ENCODE measurements at regions not wholly inside any gene's neighbourhood (a gene's known extent, or its start where the extent isn't known, plus 50 kb on each side); places are given as distances from the start of the nearest gene placed in this dataset.

DNA sequence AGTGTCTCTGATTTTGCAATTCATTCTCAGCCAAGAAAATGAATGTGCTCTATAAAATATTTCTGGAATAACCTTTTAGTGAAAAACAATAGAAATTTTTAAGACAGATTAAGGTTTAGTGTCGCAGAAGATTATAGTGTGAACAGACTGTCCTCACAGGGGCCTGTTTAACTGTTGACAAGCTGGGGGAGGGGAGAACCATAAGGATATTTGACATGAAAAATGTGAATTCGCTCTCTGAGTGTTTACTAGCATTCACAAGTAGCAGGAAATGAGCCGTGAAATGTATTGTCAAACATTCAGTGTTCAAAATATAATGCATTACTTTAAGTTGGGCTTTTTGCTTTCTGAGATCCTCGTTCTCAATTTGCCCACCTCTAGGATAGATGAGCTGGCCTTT lies 134.8 kb upstream of the TSHZ2 start:
- DNase-seq (ENCODE audit: low read depth) = no peak
- TF ChIP-seq, protein P1, sequence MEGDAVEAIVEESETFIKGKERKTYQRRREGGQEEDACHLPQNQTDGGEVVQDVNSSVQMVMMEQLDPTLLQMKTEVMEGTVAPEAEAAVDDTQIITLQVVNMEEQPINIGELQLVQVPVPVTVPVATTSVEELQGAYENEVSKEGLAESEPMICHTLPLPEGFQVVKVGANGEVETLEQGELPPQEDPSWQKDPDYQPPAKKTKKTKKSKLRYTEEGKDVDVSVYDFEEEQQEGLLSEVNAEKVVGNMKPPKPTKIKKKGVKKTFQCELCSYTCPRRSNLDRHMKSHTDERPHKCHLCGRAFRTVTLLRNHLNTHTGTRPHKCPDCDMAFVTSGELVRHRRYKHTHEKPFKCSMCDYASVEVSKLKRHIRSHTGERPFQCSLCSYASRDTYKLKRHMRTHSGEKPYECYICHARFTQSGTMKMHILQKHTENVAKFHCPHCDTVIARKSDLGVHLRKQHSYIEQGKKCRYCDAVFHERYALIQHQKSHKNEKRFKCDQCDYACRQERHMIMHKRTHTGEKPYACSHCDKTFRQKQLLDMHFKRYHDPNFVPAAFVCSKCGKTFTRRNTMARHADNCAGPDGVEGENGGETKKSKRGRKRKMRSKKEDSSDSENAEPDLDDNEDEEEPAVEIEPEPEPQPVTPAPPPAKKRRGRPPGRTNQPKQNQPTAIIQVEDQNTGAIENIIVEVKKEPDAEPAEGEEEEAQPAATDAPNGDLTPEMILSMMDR (IDR thresholded peaks at IDR 0.05; ENCODE audit: insufficient read depth, low read depth, low read length, missing control alignments) = no peak
- H3K4me3 ChIP-seq (ENCODE audit: low read length) = no peak overlapping the region

GRCh38 chr20:52833901-52834300 lies 138.3 kb upstream of the TSHZ2 start:
- no peak overlapping the region for H3K4me3 ChIP-seq (ENCODE audit: low read length)
- TF ChIP-seq, protein P1 (IDR thresholded peaks at IDR 0.05; ENCODE audit: insufficient read depth, low read depth, low read length, missing control alignments) = no peak
- DNase-seq (ENCODE audit: low read depth) = no peak

GRCh38 chr20:52832151-52832774 lies 139.9 kb upstream of the TSHZ2 start:
- TF ChIP-seq, protein P1 (IDR thresholded peaks at IDR 0.05; ENCODE audit: insufficient read depth, low read depth, low read length, missing control alignments) = no peak
- H3K4me3 ChIP-seq (ENCODE audit: low read length) = no peak overlapping the region
- DNase-seq (ENCODE audit: low read depth) = no peak

GRCh38 chr20:52830598-52830997 lies 141.6 kb upstream of the TSHZ2 start:
- no peak for DNase-seq (ENCODE audit: low read depth)
- TF ChIP-seq, protein P1 (IDR thresholded peaks at IDR 0.05; ENCODE audit: insufficient read depth, low read depth, low read length, missing control alignments) = no peak
- H3K4me3 ChIP-seq (ENCODE audit: low read length) = no peak overlapping the region

GRCh38 chr20:52829111-52829510 lies 143.0 kb upstream of the TSHZ2 start:
- TF ChIP-seq, protein P1 (IDR thresholded peaks at IDR 0.05; ENCODE audit: insufficient read depth, low read depth, low read length, missing control alignments) = no peak
- no peak overlapping the region for H3K4me3 ChIP-seq (ENCODE audit: low read length)
- no peak for DNase-seq (ENCODE audit: low read depth)

GRCh38 chr20:52828199-52828598 lies 144.0 kb upstream of the TSHZ2 start:
- DNase-seq (ENCODE audit: low read depth) = no peak
- TF ChIP-seq, protein P1 (IDR thresholded peaks at IDR 0.05; ENCODE audit: insufficient read depth, low read depth, low read length, missing control alignments) = no peak
- H3K4me3 ChIP-seq (ENCODE audit: low read length) = no peak overlapping the region

- TF ChIP-seq, protein P1 (IDR thresholded peaks at IDR 0.05; ENCODE audit: insufficient read depth, low read depth, low read length, missing control alignments) = no peak
- DNase-seq (ENCODE audit: low read depth) = no peak
- H3K4me3 ChIP-seq (ENCODE audit: low read length) = no peak overlapping the region
Observed at GRCh38 chr20:52826722-52827121, 145.4 kb upstream of the TSHZ2 start.

All from epithelial cell of esophagus (primary cell).